HUDEP-2 (cell line): ENCODE measurements at regions not wholly inside any gene's neighbourhood (a gene's known extent, or its start where the extent isn't known, plus 50 kb on each side); places are given as distances from the start of the nearest gene placed in this dataset.

Source experiments
- DNase-seq, 76 experiments: peaks; one replicate each; lab custom pipeline; 2025; ENCODE audit not compliant: unreplicated experiment in 76 of 76; lab: John Stamatoyannopoulos, UW

DNA sequence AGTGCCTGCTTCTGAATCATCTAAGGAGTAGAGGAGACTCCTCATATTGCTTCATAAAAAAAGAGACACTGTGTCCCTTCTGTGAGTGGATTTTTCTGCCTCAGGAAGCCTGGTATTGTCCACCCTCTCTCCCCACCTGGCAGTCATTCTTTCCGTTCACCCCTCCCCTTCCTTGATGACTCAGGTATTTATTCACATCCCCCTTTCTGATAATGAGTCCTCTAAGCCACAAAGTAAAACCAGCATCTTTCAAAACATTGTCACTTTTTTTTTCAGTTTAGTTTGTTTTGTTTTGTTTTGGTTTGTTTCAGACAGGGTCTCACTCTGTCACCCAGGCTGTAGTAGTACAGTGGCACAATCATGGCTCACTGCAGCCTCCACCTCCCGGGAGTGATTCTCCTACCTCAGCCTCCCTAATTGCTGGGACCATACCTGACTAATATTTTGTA is 65.2 kb upstream of the UBE2E1 start:
- DNase-seq: peak in 2 of 76 experiments; percentile 2 to 7

DNA sequence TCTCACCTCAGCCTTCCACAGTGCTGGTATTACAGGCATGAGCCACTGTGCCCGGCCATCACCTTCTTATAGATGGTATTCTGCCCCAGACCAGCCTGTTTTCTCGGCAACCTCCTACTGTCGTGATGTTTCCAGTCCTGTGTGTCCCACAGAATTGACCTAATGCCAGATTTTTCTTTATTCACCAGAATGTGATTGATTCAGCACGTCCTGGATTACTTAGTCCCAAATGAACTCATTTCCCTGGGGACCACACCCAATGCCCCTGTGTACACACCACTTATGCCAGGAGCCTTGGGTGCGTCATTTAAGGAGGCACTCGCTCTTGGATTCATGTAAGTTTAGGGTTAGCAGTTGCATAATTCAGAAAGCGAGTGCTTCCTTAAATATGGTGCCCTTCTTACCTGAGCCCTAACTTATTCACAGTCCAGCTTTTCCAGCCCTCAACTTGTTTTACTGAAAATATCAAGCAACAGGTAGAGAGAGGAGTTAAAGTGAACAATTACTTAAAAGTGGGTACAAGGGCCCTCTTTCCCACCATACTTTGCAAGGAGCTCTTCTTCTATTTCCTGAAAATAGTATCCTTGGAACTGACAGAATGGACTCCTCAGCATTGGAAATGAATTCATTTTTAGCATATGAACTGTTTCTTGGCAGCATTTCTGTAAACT is 64.6 kb upstream of the UBE2E1 start:
- no peak for DNase-seq

- no peak for DNase-seq
Observed at GRCh38 chr3:23743141-23743784, 62.5 kb upstream of the UBE2E1 start.

DNA sequence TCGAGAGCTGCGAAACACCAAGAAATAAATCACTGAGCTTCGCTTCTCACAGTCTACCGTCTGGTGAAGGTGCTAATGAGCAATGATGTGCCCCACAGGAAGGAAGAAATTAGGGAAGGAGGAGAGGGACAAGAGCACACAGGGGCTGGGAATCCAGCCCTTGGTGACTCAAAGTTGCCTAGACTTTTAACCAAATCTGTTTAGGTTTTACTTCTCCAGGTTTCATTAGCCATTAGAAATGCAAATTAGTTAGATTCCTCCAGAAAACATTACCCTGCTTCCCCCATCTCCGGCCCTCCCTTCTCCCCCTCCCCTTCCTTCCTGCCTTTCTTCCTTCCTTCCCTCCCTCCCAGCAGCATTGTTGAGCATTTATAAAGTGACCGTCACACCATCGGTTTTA is 59.3 kb upstream of the UBE2E1 start:
- no peak for DNase-seq

DNA sequence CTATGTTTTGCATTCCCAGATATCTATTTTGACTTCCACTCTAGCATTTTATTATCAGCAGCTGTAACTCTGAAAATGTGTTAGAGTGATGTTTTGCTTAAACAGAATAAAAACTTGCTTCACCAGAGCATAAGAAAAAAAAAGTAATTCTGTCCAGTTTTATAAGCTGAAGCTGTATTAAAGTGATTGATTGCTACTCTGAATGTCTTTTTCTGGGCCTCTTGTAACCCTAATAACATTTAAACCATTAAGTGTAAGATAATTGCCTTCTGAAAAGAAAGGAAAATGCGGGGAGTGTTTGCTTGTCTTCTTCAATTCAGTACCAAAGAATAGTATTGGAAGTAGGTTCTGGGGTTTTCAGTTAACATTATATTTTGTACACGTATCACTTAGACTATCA is 57.9 kb upstream of the UBE2E1 start:
- no peak for DNase-seq

GRCh38 chr3:23748398-23749110 is 57.2 kb upstream of the UBE2E1 start:
- no peak for DNase-seq

- DNase-seq: no peak
Observed at GRCh38 chr3:23749609-23750008, 56.1 kb upstream of the UBE2E1 start.

DNA sequence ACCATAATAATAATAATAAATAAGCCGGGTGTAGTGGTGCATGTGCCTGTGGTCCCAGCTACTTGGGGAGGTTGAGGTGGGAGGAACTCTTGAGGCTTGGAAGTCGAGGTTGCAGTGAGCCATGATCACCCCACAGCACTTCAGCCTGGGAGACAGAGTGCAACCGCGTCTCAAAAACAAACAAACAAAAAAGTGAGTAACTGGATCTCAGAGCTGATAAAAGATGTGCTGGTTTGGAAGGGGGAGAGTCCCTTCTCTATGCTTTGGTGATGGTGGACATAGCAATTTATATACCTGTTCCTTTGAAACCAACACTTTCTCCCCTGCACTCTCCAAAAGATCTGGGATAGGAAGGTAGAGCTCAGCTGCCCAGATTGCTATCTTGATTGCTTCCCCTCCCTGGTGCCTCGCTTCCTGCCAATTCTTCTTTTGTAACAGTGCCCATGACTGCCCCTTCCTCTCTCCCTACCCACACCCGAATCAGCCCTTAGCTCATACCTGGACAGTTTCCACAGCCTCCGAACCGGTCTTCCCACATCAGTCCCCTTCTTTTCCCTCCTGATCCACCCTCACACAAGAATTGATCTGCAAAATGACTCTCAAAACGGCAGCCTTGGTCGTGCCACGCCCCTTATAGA is 55.1 kb upstream of the UBE2E1 start:
- DNase-seq: no peak

DNA sequence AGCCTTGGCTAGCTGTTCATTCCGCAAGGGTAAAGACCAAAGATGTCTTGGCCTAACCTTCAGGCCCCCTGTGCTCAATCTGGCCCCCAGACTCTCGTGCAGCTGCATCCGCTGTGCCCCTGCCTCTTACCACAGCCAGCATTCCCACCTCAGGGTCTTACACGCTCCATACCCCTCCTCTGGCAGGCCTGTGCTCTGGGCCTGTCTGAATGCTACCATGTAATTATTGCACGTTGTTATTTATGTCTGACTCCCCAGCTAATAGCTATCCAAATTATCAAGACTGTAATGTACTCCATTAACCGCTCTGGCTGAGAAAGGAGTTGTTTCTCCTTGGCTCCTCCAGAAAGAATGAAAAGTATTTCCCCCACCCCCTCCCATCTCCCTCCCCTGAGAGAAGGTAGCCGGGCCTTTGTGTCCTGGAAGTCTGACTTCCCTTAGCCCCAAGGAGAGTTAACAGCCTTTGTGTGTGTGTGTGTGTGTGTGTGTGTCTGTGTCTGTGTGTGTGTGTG is 54.5 kb upstream of the UBE2E1 start:
- DNase-seq: no peak

- DNase-seq: peak in 1 of 76 experiments; percentile 7
Observed at GRCh38 chr3:23752126-23752525, 53.6 kb upstream of the UBE2E1 start.

DNA sequence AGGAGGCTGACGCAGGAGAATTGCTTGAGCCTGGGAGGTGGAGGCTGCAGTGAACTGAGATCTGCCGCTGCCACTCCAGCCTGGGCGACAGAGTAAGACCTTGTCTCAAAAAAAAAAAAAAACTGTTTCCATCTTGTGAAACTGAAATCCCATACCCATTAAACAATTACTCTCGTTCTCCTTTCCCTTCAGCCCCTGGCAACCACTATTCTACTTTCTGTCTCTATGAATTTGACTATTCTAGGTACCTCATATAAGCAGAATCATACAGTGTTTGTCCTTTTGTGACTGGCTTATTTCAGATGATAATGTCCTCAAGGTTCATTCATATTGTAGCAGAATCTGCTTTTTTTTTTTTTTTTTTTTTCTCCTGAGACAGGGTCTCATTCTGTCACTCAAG is 51.5 kb upstream of the UBE2E1 start:
- no peak for DNase-seq
